ENCODE measurements at regions not wholly inside any gene's neighbourhood (a gene's known extent, or its start where the extent isn't known, plus 50 kb on each side); places are given as distances from the start of the nearest gene placed in this dataset.

DNA sequence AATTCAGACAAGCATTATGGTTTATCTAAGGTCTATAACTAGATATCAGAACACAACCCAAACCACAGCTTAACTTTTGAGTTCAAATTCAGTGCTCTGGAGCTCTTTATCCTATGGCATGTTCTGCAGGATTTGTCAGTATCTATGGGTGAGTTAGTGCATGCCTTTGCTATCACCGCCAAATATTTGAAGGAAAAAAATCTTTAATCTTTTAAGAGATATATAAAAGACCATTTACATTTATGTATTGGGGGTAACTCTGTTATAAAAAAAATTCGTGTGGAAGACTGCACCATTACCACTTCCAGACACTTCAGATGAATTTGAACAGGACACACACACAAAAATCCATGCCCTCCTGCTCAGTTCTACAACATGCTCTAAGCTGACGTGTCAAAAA, 313.5 kb upstream of the CHORDC1 start:
- TF ChIP-seq, protein P1, sequence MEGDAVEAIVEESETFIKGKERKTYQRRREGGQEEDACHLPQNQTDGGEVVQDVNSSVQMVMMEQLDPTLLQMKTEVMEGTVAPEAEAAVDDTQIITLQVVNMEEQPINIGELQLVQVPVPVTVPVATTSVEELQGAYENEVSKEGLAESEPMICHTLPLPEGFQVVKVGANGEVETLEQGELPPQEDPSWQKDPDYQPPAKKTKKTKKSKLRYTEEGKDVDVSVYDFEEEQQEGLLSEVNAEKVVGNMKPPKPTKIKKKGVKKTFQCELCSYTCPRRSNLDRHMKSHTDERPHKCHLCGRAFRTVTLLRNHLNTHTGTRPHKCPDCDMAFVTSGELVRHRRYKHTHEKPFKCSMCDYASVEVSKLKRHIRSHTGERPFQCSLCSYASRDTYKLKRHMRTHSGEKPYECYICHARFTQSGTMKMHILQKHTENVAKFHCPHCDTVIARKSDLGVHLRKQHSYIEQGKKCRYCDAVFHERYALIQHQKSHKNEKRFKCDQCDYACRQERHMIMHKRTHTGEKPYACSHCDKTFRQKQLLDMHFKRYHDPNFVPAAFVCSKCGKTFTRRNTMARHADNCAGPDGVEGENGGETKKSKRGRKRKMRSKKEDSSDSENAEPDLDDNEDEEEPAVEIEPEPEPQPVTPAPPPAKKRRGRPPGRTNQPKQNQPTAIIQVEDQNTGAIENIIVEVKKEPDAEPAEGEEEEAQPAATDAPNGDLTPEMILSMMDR (IDR thresholded peaks at IDR 0.05; ENCODE audit: low read length): no peak
- no peak for TF ChIP-seq EZH2phosphoT487 (IDR thresholded peaks at IDR 0.05; ENCODE audit: low read length)
